A549 (cell line): ENCODE measurements at regions not wholly inside any gene's neighbourhood (a gene's known extent, or its start where the extent isn't known, plus 50 kb on each side); places are given as distances from the start of the nearest gene placed in this dataset.

Experiments used
- ATAC-seq, 2 experiments: fragments of 200-7000 bp in 1 of 2; fragments of >200 bp in 1 of 2; cut with Nextera tagmentation in 1 of 2; cut with Tn5 transposase in 1 of 2; 3 replicates each; pipeline versions ENCODE4 v1.8.0 to v1.9.1; 2018 to 2020; ENCODE audit warnings: mild to moderate bottlenecking in 1 of 2, moderate library complexity in 1 of 2
- CTCF ChIA-PET: fragments of 300-600 bp; sonication (Branson Sonifier 250); formaldehyde crosslinking; extraction: SDS; loops from one replicate; lab custom pipeline; 2021; ENCODE audit warnings: antibody characterized with exemption, inconsistent platforms; lab: Yijun Ruan, JAX
- POLR2A ChIA-PET: fragments of 350-600 bp; formaldehyde crosslinking; extraction: SDS; loops from one replicate; lab custom pipeline; 2021; ENCODE audit warnings: antibody characterized with exemption, inconsistent platforms; lab: Yijun Ruan, JAX
- DNase-seq, 2 experiments: peaks; one replicate each; pipeline versions ENCODE4 v3.0.0 to v3.0.0-alpha.2; 2011 to 2016; ENCODE audit warnings: low read depth in 1 of 2, low spot score in 1 of 2
- FAIRE-seq: peaks from 2 replicates; lab custom pipeline; 2011; peaks lifted over from hg19 to GRCh38; lab: Jason Lieb, UNC
- H3K27ac ChIP-seq, 2 experiments: fragments of >200 bp; sonication (Bioruptor Twin); formaldehyde crosslinking; 3 replicates each; pipeline ENCODE4 v1.5.1; 2016 to 2017
- H3K4me1 ChIP-seq: fragments of >200 bp; sonication (Bioruptor Twin); formaldehyde crosslinking; 3 replicates; pipeline ENCODE4 v1.6.1; 2016
- H3K4me2 ChIP-seq: fragments of >200 bp; sonication (Bioruptor Twin); formaldehyde crosslinking; 3 replicates; pipeline ENCODE4 v1.6.1; 2016
- H3K4me3 ChIP-seq: fragments of >200 bp; sonication (Bioruptor Twin); formaldehyde crosslinking; 3 replicates; pipeline ENCODE4 v1.5.1; 2016
- H3K9me3 ChIP-seq: fragments of >200 bp; sonication (Bioruptor Twin); formaldehyde crosslinking; 3 replicates; pipeline ENCODE4 v1.6.1; 2016
- ESRRA ChIP-seq: fragments of 150-350 bp; IDR thresholded peaks from 2 replicates; pipeline ENCODE4 v1.6.1; 2014; ENCODE audit warnings: mild to moderate bottlenecking, low read length, borderline replicate concordance
- FOSB ChIP-seq: fragments of 250-450 bp; sonication (Bioruptor Pico); IDR thresholded peaks from 2 replicates; pipeline ENCODE4 v1.5.0; 2020; ENCODE audit warnings: mild to moderate bottlenecking, moderate library complexity
- HES2 ChIP-seq: fragments of >200 bp; sonication (Bioruptor Twin); formaldehyde crosslinking; IDR thresholded peaks from 2 replicates; pipeline ENCODE4 v1.6.1; 2016
- HMGXB4 ChIP-seq: fragments of 250-450 bp; sonication (Bioruptor Pico); IDR thresholded peaks from 2 replicates; pipeline ENCODE4 v1.5.0; 2021; ENCODE audit warnings: mild to moderate bottlenecking, moderate library complexity, borderline replicate concordance
- JUNB ChIP-seq: fragments of >200 bp; sonication (Bioruptor Twin); formaldehyde crosslinking; IDR thresholded peaks from 2 replicates; pipeline ENCODE4 v1.6.1; 2016
- MAZ ChIP-seq: fragments of 150-350 bp; IDR thresholded peaks from 2 replicates; pipeline ENCODE4 v1.6.1; 2014; ENCODE audit warnings: antibody characterized with exemption, low read depth, low read length, borderline replicate concordance
- PHF8 ChIP-seq: fragments of 200-600 bp; sonication (generic); IDR thresholded peaks from 2 replicates; pipeline ENCODE4 v1.6.1; 2016; ENCODE audit warnings: low read depth, mild to moderate bottlenecking, antibody characterized with exemption, moderate library complexity, borderline replicate concordance
- POLR2A ChIP-seq: IDR thresholded peaks from 2 replicates; pipeline ENCODE4 v1.6.1; 2012; ENCODE audit warnings: mild to moderate bottlenecking, low read length
- RFX5 ChIP-seq: fragments of 450-650 bp; IDR thresholded peaks from 2 replicates; pipeline ENCODE4 v1.7.1; 2014; ENCODE audit warnings: antibody characterized with exemption, mild to moderate bottlenecking, moderate library complexity
- RNF2 ChIP-seq: fragments of 200-600 bp; sonication (generic); IDR thresholded peaks from 2 replicates; pipeline ENCODE4 v1.6.1; 2016; ENCODE audit warnings: low read depth, mild to moderate bottlenecking, antibody characterized with exemption, moderate library complexity, borderline replicate concordance
- SMC3 ChIP-seq: fragments of >200 bp; sonication (Bioruptor Twin); formaldehyde crosslinking; IDR thresholded peaks from 3 replicates; pipeline ENCODE4 v1.6.1; 2018; ENCODE audit warnings: inconsistent platforms
- TFCP2L1 ChIP-seq: fragments of 250-450 bp; sonication (Bioruptor Pico); IDR thresholded peaks from 2 replicates; pipeline ENCODE4 v1.5.0; 2021; ENCODE audit warnings: mild to moderate bottlenecking
- TP53 ChIP-seq: fragments of 250-450 bp; sonication (Bioruptor Pico); IDR thresholded peaks from 2 replicates; pipeline ENCODE4 v1.5.0; 2021; ENCODE audit warnings: mild to moderate bottlenecking, moderate library complexity
- USF2 ChIP-seq: fragments of 450-650 bp; IDR thresholded peaks from 2 replicates; pipeline ENCODE4 v1.6.1; 2014; ENCODE audit warnings: antibody characterized with exemption
- ZC3H11A ChIP-seq: fragments of 450-650 bp; IDR thresholded peaks from 2 replicates; pipeline ENCODE4 v1.6.1; 2014; ENCODE audit warnings: antibody characterized with exemption, mild to moderate bottlenecking
- ZFP36 ChIP-seq: fragments of 450-650 bp; IDR thresholded peaks from 2 replicates; pipeline ENCODE4 v1.6.1; 2014; ENCODE audit warnings: borderline replicate concordance; ENCODE audit not compliant: partially characterized antibody
- WGBS: methylation state at CpG from one replicate; pipeline ENCODE4 v1.1.6; 2017; ENCODE audit errors: missing lambda C conversion rate; 5-methylcytosine and 5-hydroxymethylcytosine counted together
- TF ChIP-seq, protein P1 (sequence below): fragments of 150-350 bp; IDR thresholded peaks from 2 replicates; pipeline ENCODE4 v1.6.1; 2014; ENCODE audit warnings: low read depth, mild to moderate bottlenecking, low read length

DNA sequence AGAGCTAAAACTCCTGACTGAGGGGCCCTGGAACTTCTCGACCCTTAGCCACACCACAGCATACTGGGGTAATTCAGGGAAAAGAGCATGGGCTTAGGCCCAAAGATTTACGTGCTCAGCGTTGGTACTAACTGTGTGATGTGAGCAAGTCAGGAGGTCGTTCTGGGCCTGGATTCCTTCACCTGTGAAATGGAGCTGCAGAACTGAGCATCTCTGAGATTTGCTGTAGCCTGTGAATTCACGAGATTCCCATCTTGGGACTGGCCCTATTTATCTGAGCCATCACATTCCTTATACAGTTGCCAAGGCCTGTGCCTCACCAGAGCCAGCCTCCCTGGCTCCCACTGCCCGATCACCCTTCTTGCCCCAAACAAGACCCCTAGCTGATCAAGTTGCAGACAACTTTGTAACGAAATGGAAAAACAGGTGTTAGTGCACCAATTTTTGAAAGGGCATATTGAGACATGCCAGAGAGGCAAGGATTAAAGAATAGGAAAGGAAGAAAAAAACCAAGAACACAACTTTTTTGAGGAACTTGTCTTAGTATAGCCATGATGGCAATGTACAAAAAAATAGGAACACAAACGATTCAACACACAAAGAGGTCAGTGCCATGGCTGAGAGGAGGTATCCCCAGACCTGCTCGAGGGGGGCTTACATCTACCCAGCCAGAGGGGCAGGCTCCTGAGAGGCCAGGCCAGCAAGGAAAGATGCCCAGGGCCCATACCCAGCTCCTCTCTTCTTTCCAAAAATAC lies 323.0 kb upstream of the JARID2 start:
- Histone ChIP-seq H3K4me2 (no peak overlapping the region), H3K27ac (no peak overlapping the region), H3K4me1 (no peaks in the 10 kb centered on the region)
- ATAC-seq (no peak), DNase-seq (no peak)
- CTCF ChIA-PET: interaction anchor here (0.6 kb wide), 1 partner anchor 189 kb away, joined by 3 read pairs; no protein-coding TSS in a partner anchor
- TF ChIP-seq JUNB (no peak), RNF2 (no peak)
- TF ChIP-seq, protein P1, sequence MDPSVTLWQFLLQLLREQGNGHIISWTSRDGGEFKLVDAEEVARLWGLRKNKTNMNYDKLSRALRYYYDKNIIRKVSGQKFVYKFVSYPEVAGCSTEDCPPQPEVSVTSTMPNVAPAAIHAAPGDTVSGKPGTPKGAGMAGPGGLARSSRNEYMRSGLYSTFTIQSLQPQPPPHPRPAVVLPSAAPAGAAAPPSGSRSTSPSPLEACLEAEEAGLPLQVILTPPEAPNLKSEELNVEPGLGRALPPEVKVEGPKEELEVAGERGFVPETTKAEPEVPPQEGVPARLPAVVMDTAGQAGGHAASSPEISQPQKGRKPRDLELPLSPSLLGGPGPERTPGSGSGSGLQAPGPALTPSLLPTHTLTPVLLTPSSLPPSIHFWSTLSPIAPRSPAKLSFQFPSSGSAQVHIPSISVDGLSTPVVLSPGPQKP: no peak
- TF ChIP-seq, all 56 proteins: peak for 0
- Histone ChIP-seq H3K4me3 (no peak overlapping the region), H3K9me3 (no peaks in the 10 kb centered on the region)
- no peak for FAIRE-seq
- WGBS: 65% methylated on average over 9 of the region's 9 CpGs
- POLR2A ChIA-PET: no interaction called here

DNA sequence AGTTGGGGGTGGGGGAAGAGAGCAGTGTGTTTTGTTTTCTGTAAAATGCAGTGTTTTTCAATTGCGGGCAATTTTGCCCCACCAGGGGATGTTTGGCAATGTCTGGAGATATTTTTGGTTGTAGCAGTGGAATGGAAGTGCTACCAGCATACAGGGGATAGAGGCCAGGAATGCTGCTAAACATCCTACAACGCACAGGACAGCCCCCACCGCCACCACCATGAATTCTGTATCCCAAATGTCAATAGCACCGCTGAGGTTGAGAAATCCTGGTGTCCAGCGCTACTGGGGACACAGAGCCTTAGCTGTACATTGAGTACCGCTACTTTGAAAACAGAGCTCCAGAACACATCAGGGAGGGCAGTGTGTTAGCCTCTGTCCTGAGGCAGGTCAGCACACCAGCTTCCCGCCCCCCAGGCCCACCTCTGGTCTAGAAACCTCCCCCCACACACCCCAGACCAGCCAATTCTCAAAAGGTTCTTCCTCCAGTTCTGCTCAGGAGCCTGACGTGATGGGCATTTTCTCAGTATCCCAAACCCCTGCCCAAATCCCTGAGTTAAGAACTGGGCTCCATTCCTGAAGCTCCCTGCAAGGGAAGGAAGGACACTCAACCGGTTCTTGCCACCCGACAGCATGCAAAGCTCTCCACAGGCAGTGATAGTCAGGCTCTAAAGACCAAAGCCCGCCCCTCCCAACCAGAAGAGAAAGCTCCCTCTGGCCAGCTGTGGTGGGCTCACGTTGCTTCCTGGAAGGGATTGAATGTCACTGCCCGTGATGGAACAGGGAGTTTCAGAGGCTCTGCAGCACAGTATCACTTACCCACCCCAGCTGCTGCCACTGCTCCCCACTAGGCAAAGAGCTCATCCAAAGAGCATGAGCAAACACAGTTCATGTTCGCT lies 321.5 kb upstream of the JARID2 start:
- Histone ChIP-seq H3K27ac (no peak overlapping the region; a peak in 1 of 6 replicates), H3K4me3 (no peak overlapping the region), H3K9me3 (no peaks in the 10 kb centered on the region), H3K4me1 (no peaks in the 10 kb centered on the region), H3K4me2 (no peak overlapping the region)
- TF ChIP-seq PHF8: no peak
- no peak for TF ChIP-seq ZC3H11A
- no peak for TF ChIP-seq HMGXB4 (CRISPR knock-in tag)
- TF ChIP-seq USF2: no peak
- DNase-seq (no peak), FAIRE-seq (no peak), ATAC-seq (no peak)
- ChIA-PET CTCF (no interaction called here), POLR2A (no interaction called here)
- 66% methylated on average over 8 of the region's 14 CpGs for WGBS

DNA sequence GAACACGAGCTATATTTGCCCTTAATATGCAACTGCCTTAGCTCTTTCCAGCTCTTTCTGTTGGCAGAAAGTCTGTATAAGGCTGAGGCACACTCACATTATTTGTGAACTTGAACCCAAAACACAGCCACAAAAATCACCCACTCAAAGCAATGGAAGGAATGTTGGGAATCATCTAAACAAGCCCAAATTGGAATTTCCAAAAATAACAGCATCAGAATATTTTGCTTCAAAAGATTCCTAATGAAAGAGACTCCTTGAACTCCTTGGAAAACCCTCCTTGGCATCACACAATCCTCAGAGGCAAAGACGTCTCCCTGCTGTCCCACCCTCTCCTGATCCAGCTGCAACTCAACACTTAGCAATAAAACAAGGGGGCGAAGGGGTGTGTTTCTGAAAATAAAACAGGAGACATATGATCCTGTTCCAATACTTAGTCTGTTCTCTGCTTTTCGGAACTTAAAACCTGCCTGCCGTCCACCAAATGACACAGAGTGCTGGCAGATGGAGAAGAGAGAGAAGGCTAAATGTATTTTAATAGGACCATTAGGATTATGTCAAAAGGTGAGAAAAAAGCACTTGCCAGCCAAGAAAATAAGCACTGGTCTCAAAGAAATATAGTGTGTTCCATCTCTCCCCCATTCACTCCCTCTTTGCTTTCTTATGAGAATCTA lies 320.7 kb upstream of the JARID2 start:
- Histone ChIP-seq H3K4me2 (no peak overlapping the region), H3K4me3 (no peak overlapping the region), H3K9me3 (no peaks in the 10 kb centered on the region), H3K27ac (no peak overlapping the region), H3K4me1 (no peaks in the 10 kb centered on the region)
- ChIA-PET CTCF (no interaction called here), POLR2A (no interaction called here)
- ATAC-seq (no peak), DNase-seq (no peak), FAIRE-seq (no peak)
- 74% methylated on average over 5 of the region's 5 CpGs for WGBS
- TF ChIP-seq RFX5: no peak
- TF ChIP-seq TFCP2L1 (CRISPR knock-in tag): no peak
- no peak for TF ChIP-seq SMC3
- no peak for TF ChIP-seq HES2
- TF ChIP-seq ZFP36: no peak
- no peak for TF ChIP-seq MAZ
- no peak for TF ChIP-seq TP53 (CRISPR knock-in tag)
- no peak for TF ChIP-seq FOSB (CRISPR knock-in tag)
- no peak for TF ChIP-seq POLR2A
- no peak for TF ChIP-seq ESRRA
